ENCODE measurements at regions not wholly inside any gene's neighbourhood (a gene's known extent, or its start where the extent isn't known, plus 50 kb on each side); places are given as distances from the start of the nearest gene placed in this dataset.
"Not testable (repeated sequence)": the region's sequence is repeated elsewhere in the genome, so short reads cannot be mapped to it uniquely, and the experiment has no call there.

- DNase-seq, result no peak
Observed at GRCh38 chr7:142566271-142566670, 183.0 kb upstream of the PRSS1 start.

DNA sequence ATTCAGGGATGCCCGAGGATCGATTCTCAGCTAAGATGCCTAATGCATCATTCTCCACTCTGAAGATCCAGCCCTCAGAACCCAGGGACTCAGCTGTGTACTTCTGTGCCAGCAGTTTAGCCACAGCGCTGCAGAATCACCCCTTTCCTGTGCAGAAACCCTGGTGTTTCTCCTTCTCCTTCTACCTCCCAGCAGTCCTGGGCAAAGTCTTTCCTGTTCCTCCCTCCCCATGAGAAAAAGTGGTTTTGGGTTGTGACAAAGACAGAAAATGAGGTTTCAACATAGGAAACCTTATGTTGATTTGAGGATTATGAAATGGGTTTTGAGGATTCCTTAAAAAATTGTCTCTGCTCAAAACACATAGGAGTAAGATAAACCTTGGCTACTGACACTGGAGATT lies 185.1 kb upstream of the PRSS1 start:
- not testable (repeated sequence) for DNase-seq

GRCh38 chr7:142563470-142563869 lies 185.8 kb upstream of the PRSS1 start:
- DNase-seq, result no peak

DNA sequence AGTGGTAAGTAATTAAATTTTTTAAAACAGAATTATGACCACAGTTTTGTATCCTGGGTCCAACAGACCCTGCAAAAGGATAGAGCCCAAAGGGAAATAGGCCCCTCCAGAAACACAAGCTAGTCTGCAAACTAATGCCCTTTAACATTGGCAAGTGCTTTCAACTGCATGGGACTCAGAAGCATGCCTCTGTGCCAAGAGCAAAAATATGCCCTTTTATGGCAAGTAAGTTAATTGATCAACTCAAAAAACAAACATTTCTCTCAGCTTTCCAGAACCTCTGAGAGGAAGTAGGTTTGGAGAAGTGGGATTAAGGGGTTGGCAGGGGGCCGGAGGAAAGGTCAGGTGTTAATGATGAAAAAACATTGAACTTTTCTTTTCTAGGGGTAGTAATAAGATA lies 186.6 kb upstream of the PRSS1 start:
- DNase-seq, result no peak

- not testable (repeated sequence) for DNase-seq
Observed at GRCh38 chr7:142561396-142561795, 187.9 kb upstream of the PRSS1 start.

- DNase-seq, result not testable (repeated sequence)
Observed at GRCh38 chr7:142560770-142561169, 188.5 kb upstream of the PRSS1 start.

DNA sequence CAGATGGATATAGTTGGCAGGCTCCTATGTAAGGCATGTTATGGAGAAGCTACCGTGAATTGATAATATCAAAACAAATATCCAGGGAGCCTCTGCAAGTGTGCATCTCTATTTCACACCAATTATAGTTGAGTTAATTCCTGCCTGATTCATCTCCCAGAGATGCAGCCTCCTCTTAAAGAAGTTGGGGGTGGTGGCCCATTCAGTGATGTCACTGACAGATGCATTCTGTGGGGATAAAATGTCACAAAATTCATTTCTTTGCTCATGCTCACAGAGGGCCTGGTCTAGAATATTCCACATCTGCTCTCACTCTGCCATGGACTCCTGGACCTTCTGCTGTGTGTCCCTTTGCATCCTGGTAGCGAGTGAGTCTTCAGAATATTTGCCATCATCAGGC lies 189.1 kb upstream of the PRSS1 start:
- no peak for DNase-seq

DNA sequence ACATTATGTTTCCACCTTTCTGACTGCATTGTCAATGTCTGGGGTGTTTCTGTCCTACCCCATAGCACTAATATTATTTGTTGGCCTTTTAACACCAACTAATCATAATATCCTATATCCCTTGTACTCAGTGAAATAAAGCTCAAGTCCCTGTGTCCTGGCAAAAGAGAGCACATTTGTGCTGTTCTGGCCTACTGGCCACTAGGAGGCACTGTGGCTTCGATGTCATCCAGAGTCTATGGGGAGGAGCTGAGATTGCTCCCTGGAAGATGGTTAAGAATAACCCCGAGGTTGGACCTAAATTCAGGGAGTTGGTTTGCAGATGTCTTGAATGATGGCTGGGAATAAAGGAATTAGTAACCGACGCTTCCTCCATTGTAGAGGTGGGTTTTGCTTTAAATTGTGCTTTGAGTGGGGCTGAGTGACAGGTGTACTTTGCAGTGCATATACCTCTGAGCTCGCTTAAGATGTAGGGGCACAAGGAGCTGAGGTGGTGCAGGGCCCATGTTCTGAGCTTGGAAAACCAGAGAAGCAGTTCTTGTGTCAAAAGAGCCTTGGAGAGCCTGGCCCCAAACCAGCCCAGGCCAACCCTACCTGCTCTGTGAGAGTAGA lies 191.2 kb upstream of the PRSS1 start:
- DNase-seq, result no peak

DNA sequence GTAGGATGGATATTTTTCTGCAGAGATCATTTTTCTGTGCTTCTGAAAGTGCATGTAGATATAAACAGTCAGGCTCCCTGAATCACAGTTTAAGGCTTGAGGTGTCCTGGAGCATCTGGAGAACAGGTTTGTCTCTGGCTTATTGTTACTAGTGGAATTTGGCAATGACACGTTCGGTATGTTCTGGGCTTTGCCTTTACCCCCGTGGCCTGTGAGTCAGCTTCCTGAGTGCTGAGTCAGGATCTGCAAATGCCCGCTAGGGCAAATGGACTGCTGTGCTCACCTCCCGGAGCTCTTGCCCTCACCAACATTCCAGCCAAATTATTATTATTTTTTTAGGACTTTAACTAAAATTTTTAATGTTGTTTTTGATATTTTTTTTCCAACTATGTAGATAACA lies 192.5 kb upstream of the PRSS1 start:
- no peak for DNase-seq

DNA sequence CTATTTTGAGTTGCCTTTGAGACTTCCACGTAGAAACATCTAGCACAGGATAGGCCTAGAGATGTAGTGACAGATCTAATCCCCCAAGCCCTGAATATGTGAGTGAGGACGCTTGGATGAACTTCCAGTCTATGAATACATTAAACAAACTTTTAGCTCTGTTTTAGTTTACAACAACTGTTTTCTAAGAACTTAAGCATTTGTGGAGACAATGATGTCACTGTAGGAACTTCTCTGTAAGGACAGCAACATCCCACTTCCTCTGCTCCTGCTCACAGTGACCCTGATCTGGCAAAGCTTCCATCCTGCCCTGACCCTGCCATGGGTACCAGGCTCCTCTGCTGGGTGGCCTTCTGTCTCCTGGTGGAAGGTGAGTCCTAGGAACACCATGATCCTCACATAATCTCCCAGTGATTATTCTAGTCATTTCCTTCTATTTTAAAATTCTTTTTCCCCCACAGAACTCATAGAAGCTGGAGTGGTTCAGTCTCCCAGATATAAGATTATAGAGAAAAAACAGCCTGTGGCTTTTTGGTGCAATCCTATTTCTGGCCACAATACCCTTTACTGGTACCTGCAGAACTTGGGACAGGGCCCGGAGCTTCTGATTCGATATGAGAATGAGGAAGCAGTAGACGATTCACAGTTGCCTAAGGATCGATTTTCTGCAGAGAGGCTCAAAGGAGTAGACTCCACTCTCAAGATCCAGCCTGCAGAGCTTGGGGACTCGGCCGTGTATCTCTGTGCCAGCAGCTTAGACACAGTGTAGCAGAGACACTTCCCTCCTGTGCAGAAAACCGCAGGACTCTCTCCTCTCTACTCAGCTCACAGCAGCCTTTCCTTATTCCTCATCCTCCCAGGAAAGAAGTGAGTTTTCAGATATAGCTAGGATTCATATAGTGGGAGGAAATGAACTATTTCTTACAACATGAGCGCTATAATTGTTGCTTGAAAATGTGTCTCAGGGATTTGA lies 194.4 kb upstream of the PRSS1 start:
- DNase-seq, result no peak

- no peak for DNase-seq
Observed at GRCh38 chr7:142553216-142553615, 196.1 kb upstream of the PRSS1 start.

- no peak for DNase-seq
Observed at GRCh38 chr7:142548978-142549377, 200.3 kb upstream of the PRSS1 start.

DNA sequence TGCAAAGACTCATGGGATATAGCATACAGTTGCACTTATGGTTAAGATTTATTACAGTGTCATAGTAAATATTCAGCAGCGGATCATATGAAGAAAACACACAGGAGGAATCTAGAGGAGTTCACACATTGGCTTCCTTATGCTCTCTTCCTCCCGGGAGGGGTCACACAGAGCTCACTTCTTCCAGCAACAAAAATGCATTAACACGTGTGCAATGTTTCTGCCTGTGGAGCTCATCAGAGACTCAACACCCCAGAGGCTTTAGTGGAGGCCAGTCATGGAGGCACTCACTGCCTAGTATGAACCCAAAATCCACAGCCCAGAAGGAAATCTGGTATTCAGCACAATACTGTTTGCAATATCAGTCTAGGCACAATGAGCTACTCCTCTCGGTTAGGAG lies 202.8 kb upstream of the PRSS1 start:
- DNase-seq, result no peak

DNA sequence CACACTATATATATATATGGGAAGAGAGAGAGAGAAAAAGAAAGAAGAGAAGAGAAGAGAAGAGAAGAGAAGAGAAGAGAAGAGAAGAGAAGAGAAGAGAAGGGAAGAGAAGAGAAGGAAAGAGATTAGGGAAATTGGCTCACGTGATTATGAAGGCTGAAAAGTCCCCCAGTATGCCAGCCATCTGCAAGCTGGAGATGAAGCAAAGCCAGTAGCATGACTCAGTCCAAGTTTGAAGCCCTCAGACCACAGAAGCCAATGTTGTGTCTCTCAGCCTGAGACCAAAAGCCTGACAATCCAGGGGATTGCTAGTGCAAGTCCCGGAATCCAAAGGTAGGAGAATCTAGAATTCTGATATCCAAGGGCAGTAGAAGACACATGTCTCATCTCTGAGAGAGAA lies 206.3 kb upstream of the PRSS1 start:
- no peak for DNase-seq

DNA sequence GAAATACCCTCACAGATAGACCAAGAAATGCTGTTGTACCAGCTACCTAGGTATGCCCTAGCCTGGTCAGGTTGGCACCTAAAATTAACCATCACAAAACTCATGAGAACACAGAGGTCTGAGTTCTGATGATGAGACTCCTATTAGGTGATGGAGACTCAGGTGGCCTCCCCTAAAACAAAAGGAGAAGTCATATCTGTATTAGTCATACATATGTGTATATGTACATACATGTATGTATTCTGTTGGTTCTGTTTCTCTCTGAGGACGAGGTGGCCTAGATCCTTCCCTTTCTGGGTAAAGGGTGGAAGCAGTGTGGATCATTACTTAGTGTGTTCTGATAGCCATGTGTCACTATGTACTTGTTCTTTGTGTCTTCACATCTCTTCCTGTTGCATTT lies 207.2 kb upstream of the PRSS1 start:
- no peak for DNase-seq

DNA sequence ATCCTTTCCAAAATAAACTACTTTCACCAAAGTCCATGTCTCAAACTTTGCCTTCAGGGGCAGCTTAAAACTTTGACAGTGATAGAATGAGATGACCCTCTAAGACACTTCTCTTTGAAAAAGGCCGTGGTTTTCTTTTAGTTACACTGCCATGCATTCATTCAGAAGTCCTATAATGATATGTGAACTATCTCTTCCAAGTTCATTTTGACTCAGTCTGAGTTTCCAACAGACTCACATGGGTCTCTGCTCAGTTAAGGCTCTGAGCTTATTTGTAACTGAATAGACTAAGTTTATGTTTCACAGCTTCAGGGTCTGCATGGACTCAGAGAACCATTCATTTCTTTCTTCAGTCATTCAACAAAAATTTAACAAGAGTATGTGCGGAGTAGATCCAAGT lies 208.9 kb upstream of the PRSS1 start:
- no peak for DNase-seq

- DNase-seq, result no peak
Observed at GRCh38 chr7:142539901-142540300, 209.4 kb upstream of the PRSS1 start.

- no peak for DNase-seq
Observed at GRCh38 chr7:142537760-142538159, 211.5 kb upstream of the PRSS1 start.

DNA sequence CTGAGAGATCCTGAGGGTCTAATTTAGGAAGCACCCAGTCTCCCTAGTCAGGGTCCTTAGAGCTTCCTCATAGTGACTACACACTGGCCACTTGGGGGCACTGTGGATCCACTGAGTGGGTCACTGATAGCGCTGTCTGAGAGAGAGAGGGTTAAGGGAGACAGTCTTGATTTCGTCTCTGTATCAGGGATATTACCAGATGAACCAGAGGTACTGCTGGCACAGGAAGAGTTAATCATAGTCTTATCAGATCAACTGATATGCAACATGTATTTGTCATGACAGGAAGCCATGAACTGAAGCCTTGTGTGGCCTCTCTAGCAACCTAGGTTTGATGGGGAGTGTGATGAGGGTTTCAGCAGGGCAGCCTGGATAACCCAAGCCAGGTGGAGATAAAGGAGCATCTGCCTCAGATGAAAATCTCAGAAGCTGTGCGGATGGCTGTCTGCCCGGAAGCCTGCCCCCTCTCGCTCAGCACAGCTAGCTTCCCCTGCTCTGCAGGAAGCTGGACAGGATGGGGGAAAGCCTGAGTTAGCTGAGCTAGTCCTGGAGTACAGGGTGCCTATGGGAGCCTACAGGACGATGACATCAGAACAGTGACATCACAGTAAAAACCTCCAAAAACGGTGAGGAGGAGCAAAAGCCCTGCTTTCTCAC lies 214.0 kb upstream of the PRSS1 start:
- peak; percentile 5 for DNase-seq

DNA sequence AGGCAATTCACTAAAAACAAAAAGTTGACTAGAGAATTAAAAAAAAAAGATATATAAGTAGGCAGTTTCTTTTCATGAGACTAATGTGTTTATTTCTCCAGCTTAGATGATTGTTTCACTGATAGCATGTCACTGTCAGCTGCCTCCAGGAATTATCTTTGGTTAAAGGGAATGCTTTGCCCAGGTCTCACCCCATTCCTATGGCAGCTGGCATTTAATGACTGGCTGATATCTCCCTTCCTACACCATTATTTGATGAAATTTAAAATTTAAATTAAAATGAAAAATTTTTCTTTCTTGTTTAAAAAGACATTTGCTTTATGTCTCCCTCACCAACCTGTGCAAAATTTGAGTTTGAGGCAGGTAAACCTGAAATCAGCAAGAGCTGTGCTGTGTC lies 214.5 kb upstream of the PRSS1 start:
- DNase-seq, result no peak

- DNase-seq, result no peak
Observed at GRCh38 chr7:142533920-142534319, 215.4 kb upstream of the PRSS1 start.

GRCh38 chr7:142529591-142529990 lies 219.7 kb upstream of the PRSS1 start:
- DNase-seq, result no peak

- no peak for DNase-seq
Observed at GRCh38 chr7:142528608-142529408, 220.5 kb upstream of the PRSS1 start.

Measured in NCI-H2029 (cell line).